Peyer's patch (tissue), 4 donors: ENCODE measurements at regions not wholly inside any gene's neighbourhood (a gene's known extent, or its start where the extent isn't known, plus 50 kb on each side); places are given as distances from the start of the nearest gene placed in this dataset.

Source experiments
- DNase-seq, 3 donors: peaks; one replicate each; pipeline ENCODE4 v3.0.0-alpha.2; 2017 to 2019
- H3K27ac ChIP-seq, 4 donors: fragments of 200-600 bp; sonication (generic); one replicate each; pipeline ENCODE4 v1.5.1; 2016 to 2019
- H3K27me3 ChIP-seq, 2 donors: fragments of 200-600 bp; sonication (generic); one replicate each; pipeline ENCODE4 v1.5.1; 2019
- H3K36me3 ChIP-seq, 3 donors: fragments of 200-600 bp; sonication (generic); one replicate each; pipeline ENCODE4 v1.5.1; 2016 to 2019
- H3K4me1 ChIP-seq, 4 donors: fragments of 200-600 bp; sonication (generic); one replicate each; pipeline ENCODE4 v1.5.1; 2016 to 2019
- H3K4me3 ChIP-seq, 4 donors: fragments of 200-600 bp; sonication (generic); 1 replicate in 3 of 4; 2 replicates in 1 of 4; pipeline ENCODE4 v1.5.1; 2016 to 2019; ENCODE audit warnings: mild to moderate bottlenecking in 1 of 4
- H3K9me3 ChIP-seq, 4 donors: fragments of 200-600 bp; sonication (generic); one replicate each; pipeline ENCODE4 v1.5.1; 2016 to 2019; ENCODE audit warnings: mild to moderate bottlenecking in 1 of 4
- CTCF ChIP-seq, 6 experiments: fragments of 450-650 bp in 4 of 6; fragments of 200-600 bp in 2 of 6; sonication (generic) in 1 of 6; IDR thresholded peaks; one replicate each; pipeline ENCODE4 v1.5.1; 2017 to 2019; ENCODE audit warnings: antibody characterized with exemption in 6 of 6, mild to moderate bottlenecking in 3 of 6, moderate library complexity in 1 of 6
- POLR2A ChIP-seq, 2 donors: fragments of 450-650 bp; IDR thresholded peaks; one replicate each; pipeline ENCODE4 v1.5.1; 2017; ENCODE audit warnings: antibody characterized with exemption in 2 of 2, mild to moderate bottlenecking in 2 of 2, moderate library complexity in 2 of 2

- Histone ChIP-seq H3K27me3 (no peaks in the 10 kb centered on the region), H3K36me3 (no peaks in the 10 kb centered on the region), H3K9me3 (no peaks in the 10 kb centered on the region), H3K4me1 (no peaks in the 10 kb centered on the region), H3K4me3 (no peak overlapping the region), H3K27ac (no peak overlapping the region)
- TF ChIP-seq CTCF (IDR thresholded peaks at IDR 0.05) (no peak), POLR2A (IDR thresholded peaks at IDR 0.05) (no peak)
- DNase-seq = no peak
Observed at GRCh38 chr18:72419914-72420313, 124.2 kb downstream of the CBLN2 start.

DNA sequence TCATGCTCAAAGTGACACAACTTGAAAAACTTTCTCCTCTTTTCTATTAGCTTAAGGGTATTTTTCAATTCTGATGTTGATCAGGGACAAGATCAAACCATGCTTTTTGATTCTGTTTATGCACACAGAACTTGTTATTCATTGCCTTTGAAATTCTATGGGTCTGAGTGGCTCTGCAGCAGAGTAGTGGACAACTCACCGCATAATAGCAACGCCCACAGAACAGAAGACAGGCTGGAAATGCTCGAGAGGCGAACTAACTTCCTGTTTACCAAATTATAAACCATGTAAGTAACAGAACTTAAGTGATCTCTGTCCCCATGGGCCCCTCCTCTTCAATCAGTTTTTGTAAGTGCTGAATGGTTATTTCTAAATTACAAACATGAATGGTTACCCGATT lies 131.2 kb downstream of the CBLN2 start:
- Histone ChIP-seq H3K36me3 (no peaks in the 10 kb centered on the region), H3K27ac (no peak overlapping the region), H3K4me1 (no peaks in the 10 kb centered on the region), H3K4me3 (no peak overlapping the region), H3K27me3 (no peaks in the 10 kb centered on the region), H3K9me3 (no peaks in the 10 kb centered on the region)
- no peak for TF ChIP-seq CTCF (IDR thresholded peaks at IDR 0.05)
- TF ChIP-seq POLR2A (IDR thresholded peaks at IDR 0.05) = no peak
- no peak for DNase-seq

DNA sequence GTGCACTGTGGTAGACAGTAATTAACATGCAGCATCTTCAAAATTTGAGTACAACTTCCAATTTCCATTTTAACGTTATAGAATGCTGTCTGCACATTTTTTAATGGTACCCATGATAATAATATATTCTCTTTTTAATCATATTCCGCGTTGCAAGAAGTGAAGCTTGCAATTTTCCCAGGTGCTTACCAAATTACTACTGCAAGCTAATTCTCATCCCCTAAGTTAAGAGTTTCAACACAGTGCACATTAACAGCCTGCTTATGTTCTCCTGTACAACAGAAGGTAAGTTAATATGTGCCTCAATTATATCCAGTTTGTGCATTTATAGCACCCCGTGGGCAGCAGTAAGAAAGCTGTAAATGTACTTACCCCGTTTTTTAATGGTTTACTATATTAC lies 132.9 kb downstream of the CBLN2 start:
- Histone ChIP-seq H3K36me3 (no peaks in the 10 kb centered on the region), H3K27ac (no peak overlapping the region), H3K9me3 (peaks cover 0 to 4% (median 0%) of the 10 kb centered on the region in 4 donors), H3K4me1 (no peaks in the 10 kb centered on the region), H3K27me3 (no peaks in the 10 kb centered on the region), H3K4me3 (no peak overlapping the region)
- DNase-seq = no peak
- no peak for TF ChIP-seq POLR2A (IDR thresholded peaks at IDR 0.05)
- no peak for TF ChIP-seq CTCF (IDR thresholded peaks at IDR 0.05)

DNA sequence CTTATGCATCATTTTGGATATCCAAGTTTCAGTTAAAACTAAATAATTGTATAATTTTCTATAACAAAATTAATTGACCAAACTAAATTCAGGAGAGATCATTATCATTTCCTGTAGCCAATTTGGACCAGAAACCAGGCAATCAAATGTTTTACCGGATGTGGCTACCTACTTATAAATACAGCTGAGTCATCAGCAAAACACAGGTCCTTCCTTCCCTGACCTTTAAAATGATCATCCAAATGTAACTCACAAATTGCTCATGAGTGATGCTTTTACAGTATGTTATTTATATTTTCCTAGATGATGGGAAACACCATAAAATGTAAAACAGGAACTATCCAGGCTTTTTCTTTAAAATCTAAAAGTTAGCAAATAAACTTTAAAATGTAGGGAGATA lies 133.7 kb downstream of the CBLN2 start:
- Histone ChIP-seq H3K27me3 (no peaks in the 10 kb centered on the region), H3K4me3 (no peak overlapping the region), H3K9me3 (peaks cover 0 to 4% (median 0%) of the 10 kb centered on the region in 4 donors), H3K36me3 (no peaks in the 10 kb centered on the region), H3K4me1 (no peaks in the 10 kb centered on the region), H3K27ac (no peak overlapping the region)
- DNase-seq = no peak
- TF ChIP-seq CTCF (IDR thresholded peaks at IDR 0.05) = no peak
- TF ChIP-seq POLR2A (IDR thresholded peaks at IDR 0.05) = no peak

- no peak for DNase-seq
- Histone ChIP-seq H3K36me3 (no peaks in the 10 kb centered on the region), H3K27ac (no peak overlapping the region), H3K4me3 (no peak overlapping the region), H3K4me1 (no peaks in the 10 kb centered on the region), H3K27me3 (no peaks in the 10 kb centered on the region), H3K9me3 (peaks cover 0 to 4% (median 0%) of the 10 kb centered on the region in 4 donors)
- TF ChIP-seq POLR2A (IDR thresholded peaks at IDR 0.05) (no peak), CTCF (IDR thresholded peaks at IDR 0.05) (no peak)
Observed at GRCh38 chr18:72409903-72410302, 134.2 kb downstream of the CBLN2 start.

GRCh38 chr18:72407048-72407447 lies 137.1 kb downstream of the CBLN2 start:
- Histone ChIP-seq H3K9me3 (peaks cover 0 to 4% (median 0%) of the 10 kb centered on the region in 4 donors), H3K4me1 (no peaks in the 10 kb centered on the region)
- TF ChIP-seq POLR2A (IDR thresholded peaks at IDR 0.05) = no peak
- no peak for TF ChIP-seq CTCF (IDR thresholded peaks at IDR 0.05)

More at GRCh38 chr18:72407048-72407447, 137.1 kb downstream of the CBLN2 start:
- no peak for DNase-seq
- no peak overlapping the region for H3K27ac ChIP-seq
- no peaks in the 10 kb centered on the region for H3K36me3 ChIP-seq
- H3K27me3 ChIP-seq = no peaks in the 10 kb centered on the region
- no peak overlapping the region for H3K4me3 ChIP-seq
